Upper lobe of left lung (tissue), 6 donors: ENCODE measurements at regions not wholly inside any gene's neighbourhood (a gene's known extent, or its start where the extent isn't known, plus 50 kb on each side); places are given as distances from the start of the nearest gene placed in this dataset.

Experiments used
- ATAC-seq, 2 donors: fragments of 200-7000 bp; cut with Tn5 transposase; one replicate each; pipeline ENCODE4 v1.9.1; 2022; ENCODE audit warnings: mild to moderate bottlenecking in 2 of 2, moderate library complexity in 2 of 2; ENCODE audit not compliant: low FRiP score in 2 of 2
- DNase-seq, 2 donors: peaks; one replicate each; pipeline ENCODE4 v3.0.0-alpha.2; 2019 to 2020
- H3K27ac ChIP-seq, 4 donors: fragments of 200-600 bp; sonication (generic); one replicate each; pipeline ENCODE4 v1.5.1; 2016 to 2019
- H3K27me3 ChIP-seq, 4 donors: fragments of 200-600 bp; sonication (generic); one replicate each; pipeline ENCODE4 v1.5.1; 2017 to 2019
- H3K36me3 ChIP-seq, 4 donors: fragments of 200-600 bp; sonication (generic); one replicate each; pipeline ENCODE4 v1.5.1; 2016 to 2019
- H3K4me1 ChIP-seq, 4 donors: fragments of 200-600 bp; sonication (generic); one replicate each; pipeline ENCODE4 v1.5.1; 2018 to 2019
- H3K4me3 ChIP-seq, 4 donors: fragments of 200-600 bp; sonication (generic); one replicate each; pipeline ENCODE4 v1.5.1; 2017 to 2019; ENCODE audit warnings: mild to moderate bottlenecking in 2 of 4, moderate library complexity in 1 of 4
- H3K9me3 ChIP-seq, 4 donors: fragments of 200-600 bp; sonication (generic); one replicate each; pipeline ENCODE4 v1.5.1; 2018 to 2019
- EP300 ChIP-seq, 4 donors: sonication (generic); formaldehyde crosslinking; IDR thresholded peaks; one replicate each; pipeline ENCODE4 v1.5.1; 2017; ENCODE audit warnings: antibody characterized with exemption in 4 of 4, control low read depth in 2 of 4
- POLR2A ChIP-seq, 4 donors: fragments of 450-650 bp; IDR thresholded peaks; one replicate each; pipeline ENCODE4 v1.5.1; 2016 to 2017; ENCODE audit warnings: antibody characterized with exemption in 4 of 4, mild to moderate bottlenecking in 2 of 4
- POLR2AphosphoS5 ChIP-seq, 2 donors: sonication (generic); formaldehyde crosslinking; IDR thresholded peaks; one replicate each; pipeline ENCODE4 v1.5.1; 2017; ENCODE audit warnings: antibody characterized with exemption in 2 of 2
- WGBS, 2 donors: methylation state at CpG; one replicate each; pipeline ENCODE4 v1.1.5; 2017 to 2018; 5-methylcytosine and 5-hydroxymethylcytosine counted together
- TF ChIP-seq, protein P1 (sequence below), 6 experiments: fragments of 450-650 bp in 4 of 6; fragments of 200-600 bp in 2 of 6; sonication (generic) in 2 of 6; IDR thresholded peaks; one replicate each; pipeline ENCODE4 v1.5.1; 2016 to 2019; ENCODE audit warnings: antibody characterized with exemption in 6 of 6
- donor health status: DM: no; HTN: no; CAD: no; lungs with moderate emphysema.
- donor health status: DM: no; HTN: yes; CAD: no; lungs with severe emphysema.

DNA sequence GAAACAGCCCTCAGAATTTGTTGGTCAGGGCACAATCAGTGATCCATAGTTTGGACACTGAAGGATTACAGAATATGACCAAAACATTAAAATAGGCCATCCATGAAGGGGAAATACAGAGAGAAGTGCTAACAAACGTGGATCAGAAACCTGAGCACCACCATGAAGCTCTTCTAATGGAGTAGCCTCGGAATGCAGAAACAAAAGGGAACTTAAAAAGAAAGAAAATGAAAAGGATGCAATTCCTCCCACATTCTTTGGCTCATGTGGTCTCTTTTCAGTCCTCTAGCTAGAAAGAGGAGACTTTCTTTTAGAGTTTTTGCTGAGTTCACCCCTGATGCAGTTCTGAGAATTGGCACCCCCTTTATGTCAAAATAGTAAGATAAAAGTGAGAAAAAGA is 989.8 kb upstream of the B3GALT2 start:
- DNase-seq: no peak
- TF ChIP-seq POLR2A (IDR thresholded peaks at IDR 0.05) (no peak), EP300 (IDR thresholded peaks at IDR 0.05) (no peak), POLR2AphosphoS5 (IDR thresholded peaks at IDR 0.05) (no peak)
- TF ChIP-seq, protein P1, sequence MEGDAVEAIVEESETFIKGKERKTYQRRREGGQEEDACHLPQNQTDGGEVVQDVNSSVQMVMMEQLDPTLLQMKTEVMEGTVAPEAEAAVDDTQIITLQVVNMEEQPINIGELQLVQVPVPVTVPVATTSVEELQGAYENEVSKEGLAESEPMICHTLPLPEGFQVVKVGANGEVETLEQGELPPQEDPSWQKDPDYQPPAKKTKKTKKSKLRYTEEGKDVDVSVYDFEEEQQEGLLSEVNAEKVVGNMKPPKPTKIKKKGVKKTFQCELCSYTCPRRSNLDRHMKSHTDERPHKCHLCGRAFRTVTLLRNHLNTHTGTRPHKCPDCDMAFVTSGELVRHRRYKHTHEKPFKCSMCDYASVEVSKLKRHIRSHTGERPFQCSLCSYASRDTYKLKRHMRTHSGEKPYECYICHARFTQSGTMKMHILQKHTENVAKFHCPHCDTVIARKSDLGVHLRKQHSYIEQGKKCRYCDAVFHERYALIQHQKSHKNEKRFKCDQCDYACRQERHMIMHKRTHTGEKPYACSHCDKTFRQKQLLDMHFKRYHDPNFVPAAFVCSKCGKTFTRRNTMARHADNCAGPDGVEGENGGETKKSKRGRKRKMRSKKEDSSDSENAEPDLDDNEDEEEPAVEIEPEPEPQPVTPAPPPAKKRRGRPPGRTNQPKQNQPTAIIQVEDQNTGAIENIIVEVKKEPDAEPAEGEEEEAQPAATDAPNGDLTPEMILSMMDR (IDR thresholded peaks at IDR 0.05): no peak
- Histone ChIP-seq H3K27ac (no peak overlapping the region), H3K4me3 (no peak overlapping the region), H3K4me1 (no peaks in the 10 kb centered on the region), H3K27me3 (no peaks in the 10 kb centered on the region), H3K36me3 (no peaks in the 10 kb centered on the region), H3K9me3 (no peaks in the 10 kb centered on the region)
- WGBS, 2 donors: 63 to 88% methylated on average over 2 of the region's 2 CpGs
- ATAC-seq: no peak

DNA sequence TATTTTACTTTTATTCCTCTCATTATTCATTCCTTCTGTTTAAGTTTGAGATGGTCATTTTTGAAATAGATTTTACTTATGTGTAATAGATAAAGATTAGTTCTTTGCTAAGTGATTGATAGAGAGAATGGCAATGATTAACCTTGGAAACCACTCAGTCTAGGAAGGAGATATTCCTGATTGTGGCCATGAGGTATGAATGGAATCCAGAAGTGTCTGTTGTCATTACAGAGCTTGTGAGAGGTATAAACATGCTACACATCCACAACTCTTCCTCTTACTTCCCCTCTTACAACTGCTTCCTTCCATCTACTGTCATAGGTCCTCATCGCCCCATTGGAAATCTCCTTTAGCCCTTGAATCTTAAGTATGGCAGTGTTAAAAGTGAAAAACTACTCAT is 988.8 kb upstream of the B3GALT2 start:
- no peaks in the 10 kb centered on the region for H3K36me3 ChIP-seq
- no peak overlapping the region for H3K27ac ChIP-seq
- TF ChIP-seq POLR2AphosphoS5 (IDR thresholded peaks at IDR 0.05) (no peak), EP300 (IDR thresholded peaks at IDR 0.05) (no peak), POLR2A (IDR thresholded peaks at IDR 0.05) (no peak)
- TF ChIP-seq, protein P1 (IDR thresholded peaks at IDR 0.05): no peak
- H3K4me1 ChIP-seq: no peaks in the 10 kb centered on the region
- no peak for ATAC-seq
- WGBS, 2 donors: 63 to 78% methylated on average over 1 of the region's 1 CpG
- no peak overlapping the region for H3K4me3 ChIP-seq
- DNase-seq: no peak
- no peaks in the 10 kb centered on the region for H3K27me3 ChIP-seq
- no peaks in the 10 kb centered on the region for H3K9me3 ChIP-seq

DNA sequence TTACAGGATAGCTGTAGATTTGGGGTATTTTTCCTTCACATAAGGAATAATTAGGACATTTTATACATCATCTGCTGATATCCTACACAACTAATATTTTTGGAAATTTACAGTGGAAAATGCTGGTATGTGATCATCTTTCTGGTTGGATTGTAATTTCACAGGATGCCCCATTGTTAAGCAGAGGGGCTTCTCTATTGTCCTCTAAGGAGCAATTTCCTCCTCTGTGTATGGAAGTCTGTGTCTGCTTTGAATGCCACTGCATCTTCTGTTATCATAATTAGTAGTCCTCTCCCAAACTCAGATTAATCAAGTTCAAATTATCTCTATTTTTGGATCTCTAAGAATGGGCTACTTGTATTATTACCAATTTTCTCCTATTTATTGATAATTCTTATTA is 988.1 kb upstream of the B3GALT2 start:
- TF ChIP-seq POLR2AphosphoS5 (IDR thresholded peaks at IDR 0.05): no peak
- TF ChIP-seq POLR2A (IDR thresholded peaks at IDR 0.05): no peak
- TF ChIP-seq, protein P1 (IDR thresholded peaks at IDR 0.05): no peak
- TF ChIP-seq EP300 (IDR thresholded peaks at IDR 0.05): no peak

GRCh38 chr1:194171596-194171995 is 985.2 kb upstream of the B3GALT2 start:
- ATAC-seq (no peak), DNase-seq (no peak)
- H3K9me3 ChIP-seq: no peaks in the 10 kb centered on the region
- TF ChIP-seq POLR2A (IDR thresholded peaks at IDR 0.05) (no peak), EP300 (IDR thresholded peaks at IDR 0.05) (no peak), POLR2AphosphoS5 (IDR thresholded peaks at IDR 0.05) (no peak)
- TF ChIP-seq, protein P1 (IDR thresholded peaks at IDR 0.05): no peak
- no peak overlapping the region for H3K4me3 ChIP-seq
- H3K27ac ChIP-seq: no peak overlapping the region
- 85 to 86% methylated on average over 5 of the region's 5 CpGs for WGBS, 2 donors
- H3K27me3 ChIP-seq: no peaks in the 10 kb centered on the region
- no peaks in the 10 kb centered on the region for H3K36me3 ChIP-seq
- H3K4me1 ChIP-seq: no peaks in the 10 kb centered on the region

More for the DNA sequence above, 988.1 kb upstream of the B3GALT2 start:
- DNase-seq (no peak), ATAC-seq (no peak)
- Histone ChIP-seq H3K27me3 (no peaks in the 10 kb centered on the region), H3K36me3 (no peaks in the 10 kb centered on the region), H3K4me1 (no peaks in the 10 kb centered on the region), H3K9me3 (no peaks in the 10 kb centered on the region), H3K27ac (no peak overlapping the region), H3K4me3 (no peak overlapping the region)

DNA sequence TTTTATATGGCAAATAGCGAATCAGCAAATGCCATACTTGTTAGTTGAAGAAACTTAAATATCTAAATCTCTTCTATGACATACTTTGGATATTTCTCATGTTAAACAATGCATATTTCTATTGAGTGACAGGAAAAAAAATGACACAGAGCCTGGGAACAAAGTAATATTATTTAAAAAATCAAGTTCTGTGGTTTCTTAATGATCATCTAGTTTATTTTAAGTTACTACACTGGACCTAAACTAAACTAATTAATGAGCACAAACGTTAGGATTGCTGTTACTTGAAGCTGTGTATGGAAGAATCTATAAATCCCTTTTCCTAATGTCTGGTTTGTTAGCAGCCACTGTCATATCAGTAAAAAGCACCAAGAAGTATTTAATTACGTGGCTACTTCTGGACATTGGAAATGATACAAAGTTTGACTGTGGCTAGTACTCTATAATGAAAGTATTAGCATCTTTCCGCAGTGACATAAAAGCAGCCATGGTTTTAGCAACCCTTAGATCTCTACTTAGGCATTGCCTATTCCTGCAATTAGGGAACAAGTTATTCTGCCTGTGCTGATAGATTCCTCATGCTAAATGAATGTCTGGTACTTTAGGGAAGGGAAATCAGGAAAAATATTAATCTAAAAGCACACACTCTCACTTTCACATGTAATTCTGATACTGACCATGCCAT is 981.7 kb upstream of the B3GALT2 start:
- Histone ChIP-seq H3K27ac (no peak overlapping the region), H3K9me3 (no peaks in the 10 kb centered on the region), H3K36me3 (no peaks in the 10 kb centered on the region), H3K4me1 (no peaks in the 10 kb centered on the region), H3K27me3 (no peaks in the 10 kb centered on the region), H3K4me3 (no peak overlapping the region)
- 56 to 70% methylated on average over 4 of the region's 4 CpGs for WGBS, 2 donors
- DNase-seq (no peak), ATAC-seq (no peak)
- TF ChIP-seq, protein P1 (IDR thresholded peaks at IDR 0.05): no peak
- TF ChIP-seq POLR2AphosphoS5 (IDR thresholded peaks at IDR 0.05) (no peak), EP300 (IDR thresholded peaks at IDR 0.05) (no peak), POLR2A (IDR thresholded peaks at IDR 0.05) (no peak)
